ENCODE measurements at regions not wholly inside any gene's neighbourhood (a gene's known extent, or its start where the extent isn't known, plus 50 kb on each side); places are given as distances from the start of the nearest gene placed in this dataset.

GRCh38 chr4:26020083-26020668, 106.2 kb downstream of the SMIM20 start:
- Histone ChIP-seq H3K4me3 (ENCODE audit: low read depth in 1 of 3, low read length in 3 of 3) (no peak overlapping the region), H3K27ac (ENCODE audit: low read depth in 1 of 2, low read length in 2 of 2) (no peak overlapping the region), H3K27me3 (ENCODE audit: control insufficient read depth in 4 of 4, insufficient read depth in 4 of 4, low read length in 3 of 4) (peaks cover 0 to 4% (median 0%) of the 10 kb centered on the region in 4 donors), H3K9me3 (ENCODE audit: control insufficient read depth in 4 of 4, low read length in 3 of 4) (no peaks in the 10 kb centered on the region), H3K36me3 (ENCODE audit: control insufficient read depth in 4 of 4, insufficient read depth in 3 of 4, low read depth in 1 of 4, low read length in 3 of 4) (no peaks in the 10 kb centered on the region), H3K9ac (ENCODE audit: low read depth in 1 of 2, low read length in 2 of 2) (no peak overlapping the region), H3K4me1 (ENCODE audit: control insufficient read depth in 4 of 4, insufficient read depth in 4 of 4, low read length in 3 of 4) (peaks cover 5 to 13% (median 7%) of the 10 kb centered on the region in 4 donors)
- TF ChIP-seq ZBTB33 (IDR thresholded peaks at IDR 0.05) (no peak), HNF4G (IDR thresholded peaks at IDR 0.05) (no peak), HNF4A (conservative IDR thresholded peaks at IDR 0.05) (no peak), RAD21 (IDR thresholded peaks at IDR 0.05) (no peak), NR2F2 (IDR thresholded peaks at IDR 0.05) (no peak), TAF1 (conservative IDR thresholded peaks at IDR 0.05) (no peak), JUND (IDR thresholded peaks at IDR 0.05) (no peak), GABPA (IDR thresholded peaks at IDR 0.05 in 1 of 2, conservative IDR thresholded peaks at IDR 0.05 in 1 of 2) (no peak), EGR1 (IDR thresholded peaks at IDR 0.05; ENCODE audit: low read depth in 2 of 2) (no peak), FOXA2 (IDR thresholded peaks at IDR 0.05) (no peak), MAX (IDR thresholded peaks at IDR 0.05) (no peak), ATF3 (IDR thresholded peaks at IDR 0.05) (no peak), REST (IDR thresholded peaks at IDR 0.05) (no peak), YY1 (IDR thresholded peaks at IDR 0.05) (no peak), FOXA1 (IDR thresholded peaks at IDR 0.05) (no peak), RXRA (IDR thresholded peaks at IDR 0.05) (no peak), CTCF (IDR thresholded peaks at IDR 0.05; ENCODE audit: low read depth, low read length, missing input control) (no peak), SP1 (IDR thresholded peaks at IDR 0.05) (no peak)
- WGBS, result 68% methylated on average over 10 of the region's 10 CpGs
- no peak for DNase-seq (ENCODE audit: low spot score)

Measured in liver (tissue), 8 donors.